Pancreas (tissue), 10 donors: ENCODE measurements at regions not wholly inside any gene's neighbourhood (a gene's known extent, or its start where the extent isn't known, plus 50 kb on each side); places are given as distances from the start of the nearest gene placed in this dataset.

Experiments
- ATAC-seq, 4 donors: fragments of 200-7000 bp; cut with Tn5 transposase; one replicate each; pipeline versions ENCODE4 v1.8.0 to v1.9.1; 2020; ENCODE audit warnings: mild to moderate bottlenecking in 4 of 4, moderate library complexity in 4 of 4
- DNase-seq, 6 donors: peaks; one replicate each; pipeline ENCODE4 v3.0.0-alpha.2; 2020
- FAIRE-seq: peaks from 2 replicates; lab custom pipeline; 2012; peaks lifted over from hg19 to GRCh38; lab: Jason Lieb, UNC
- H3K27ac ChIP-seq, 4 donors: fragments of 200-600 bp; sonication (generic); 1 replicate in 3 of 4; 2 replicates in 1 of 4; pipeline versions ENCODE4 v1.5.0 to v1.8.0; 2020
- H3K27me3 ChIP-seq, 4 donors: fragments of 200-600 bp; one replicate each; pipeline ENCODE4 v1.8.0; 2021
- H3K36me3 ChIP-seq, 3 donors: fragments of 200-600 bp; sonication (generic) in 1 of 3; one replicate each; pipeline versions ENCODE4 v1.5.0 to v1.8.0; 2020 to 2021
- H3K4me1 ChIP-seq, 3 donors: fragments of 200-600 bp; one replicate each; pipeline ENCODE4 v1.8.0; 2021
- H3K4me3 ChIP-seq, 4 donors: fragments of 200-600 bp; sonication (generic) in 2 of 4; one replicate each; pipeline versions ENCODE4 v1.5.0 to v1.8.0; 2020 to 2021
- H3K9me3 ChIP-seq, 4 donors: fragments of 200-600 bp; one replicate each; pipeline ENCODE4 v1.8.0; 2021
- WGBS, 2 donors: extraction: QIAGEN DNeasy Blood & Tissue Kit; methylation state at CpG; one replicate each; pipeline ENCODE4 v1.1.7; 2013; 5-methylcytosine and 5-hydroxymethylcytosine counted together
- intact Hi-C, 3 donors: fragments of 100-400 bp; cut with DNase I; formaldehyde crosslinking; loops; one replicate each; pipeline versions ENCODE4 v1.11.1 to v1.14.2; 2022
- TF ChIP-seq, protein P1 (sequence below), 4 donors: fragments of 200-600 bp; sonication (generic) in 3 of 4; IDR thresholded peaks; one replicate each; pipeline versions ENCODE4 v1.5.0 to v1.8.0; 2021; ENCODE audit warnings: antibody characterized with exemption in 4 of 4
- donor health status: healthy with polysubstance abuse.
- donor health status: DM: no; HTN: no; CAD: no; lungs with moderate emphysema.
- donor health status: DM: no; HTN: no; CAD: no.
- donor health status: control.
- donor health status: control.
- donor health status: Bipolar disorder and iron deficiency.
- donor health status: DM: yes; HTN: yes; CAD: no.
- donor health status: DM: no; HTN: no; CAD: no.
- donor health status: DM: no; HTN: no; CAD: no.
- donor health status: DM: yes; HTN: yes; CAD: no.

DNA sequence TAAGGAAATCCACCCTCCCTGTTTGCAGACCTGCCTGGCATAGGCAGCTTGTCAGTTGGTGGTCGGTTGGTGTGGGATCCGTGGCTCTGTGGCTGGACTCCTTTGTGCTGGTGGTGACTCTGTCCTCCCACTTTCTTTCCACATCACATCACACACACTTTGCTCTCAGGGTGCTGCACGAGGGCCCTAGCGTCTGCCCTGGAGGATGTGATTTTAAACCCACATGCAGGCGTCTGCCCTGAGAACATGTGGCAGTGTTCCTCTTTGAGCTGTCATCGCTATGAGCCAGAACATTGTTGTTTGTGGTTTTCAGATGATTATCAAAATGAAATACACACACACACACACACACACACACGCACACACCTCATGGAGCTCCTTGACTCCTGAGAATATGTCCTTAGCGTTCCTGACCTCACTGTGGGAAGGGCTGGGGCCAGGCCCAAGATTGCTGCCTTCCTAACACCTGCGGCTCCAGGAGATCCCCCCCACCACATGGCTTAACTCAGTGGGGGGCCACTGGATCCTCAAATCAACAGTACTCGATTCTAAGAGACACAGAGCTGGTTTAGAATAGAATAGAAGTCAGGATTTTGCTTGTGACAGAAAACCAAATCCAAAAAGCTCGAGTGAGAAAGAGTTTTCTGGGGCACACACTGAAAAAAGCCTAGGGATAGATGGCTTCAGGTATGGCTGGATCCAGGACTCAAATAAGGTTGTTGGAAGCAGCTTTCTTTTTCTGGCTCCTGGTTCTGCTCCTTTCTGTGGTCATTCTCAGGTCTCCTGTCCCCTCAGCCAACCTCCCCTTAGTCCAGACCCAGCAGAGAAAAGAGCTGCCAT, 54.8 kb downstream of the RTP5 start:
- ATAC-seq = no peak
- no peak for FAIRE-seq
- intact Hi-C loops = no loop called here
- Histone ChIP-seq H3K27me3 (no peaks in the 10 kb centered on the region), H3K4me3 (no peak overlapping the region), H3K4me1 (peaks cover 0 to 12% (median 0%) of the 10 kb centered on the region in 3 donors), H3K9me3 (no peaks in the 10 kb centered on the region), H3K27ac (no peak overlapping the region), H3K36me3 (no peaks in the 10 kb centered on the region)
- WGBS, 2 donors = 86 to 90% methylated on average over 11 of the region's 11 CpGs
- TF ChIP-seq, protein P1, sequence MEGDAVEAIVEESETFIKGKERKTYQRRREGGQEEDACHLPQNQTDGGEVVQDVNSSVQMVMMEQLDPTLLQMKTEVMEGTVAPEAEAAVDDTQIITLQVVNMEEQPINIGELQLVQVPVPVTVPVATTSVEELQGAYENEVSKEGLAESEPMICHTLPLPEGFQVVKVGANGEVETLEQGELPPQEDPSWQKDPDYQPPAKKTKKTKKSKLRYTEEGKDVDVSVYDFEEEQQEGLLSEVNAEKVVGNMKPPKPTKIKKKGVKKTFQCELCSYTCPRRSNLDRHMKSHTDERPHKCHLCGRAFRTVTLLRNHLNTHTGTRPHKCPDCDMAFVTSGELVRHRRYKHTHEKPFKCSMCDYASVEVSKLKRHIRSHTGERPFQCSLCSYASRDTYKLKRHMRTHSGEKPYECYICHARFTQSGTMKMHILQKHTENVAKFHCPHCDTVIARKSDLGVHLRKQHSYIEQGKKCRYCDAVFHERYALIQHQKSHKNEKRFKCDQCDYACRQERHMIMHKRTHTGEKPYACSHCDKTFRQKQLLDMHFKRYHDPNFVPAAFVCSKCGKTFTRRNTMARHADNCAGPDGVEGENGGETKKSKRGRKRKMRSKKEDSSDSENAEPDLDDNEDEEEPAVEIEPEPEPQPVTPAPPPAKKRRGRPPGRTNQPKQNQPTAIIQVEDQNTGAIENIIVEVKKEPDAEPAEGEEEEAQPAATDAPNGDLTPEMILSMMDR (IDR thresholded peaks at IDR 0.05) = no peak
- peak in 2 of 6 donors; percentile 6 to 19 for DNase-seq

DNA sequence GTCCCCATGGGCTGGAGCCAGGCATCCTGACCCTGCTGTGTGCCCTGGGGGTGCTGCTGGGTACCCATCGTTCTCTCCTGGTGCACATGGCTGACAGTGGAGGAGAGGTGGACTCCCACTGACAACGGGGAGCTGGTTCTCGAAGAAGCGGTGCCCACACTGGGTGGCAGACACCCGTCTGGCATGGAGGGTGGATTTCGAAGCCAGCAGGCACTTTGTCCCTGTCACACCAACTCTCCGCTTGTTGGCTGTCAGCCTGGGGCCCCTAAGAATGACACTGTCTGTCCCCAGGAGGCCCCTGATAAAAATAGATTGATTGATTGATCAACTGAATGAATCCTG, 55.4 kb downstream of the RTP5 start:
- H3K4me3 ChIP-seq = no peak overlapping the region
- no peaks in the 10 kb centered on the region for H3K36me3 ChIP-seq
- no peak overlapping the region for H3K27ac ChIP-seq
- FAIRE-seq (no peak), DNase-seq (peak in 3 of 6 donors; percentile 13 to 47 (median 38)), ATAC-seq (no peak)
- WGBS, 2 donors = 79 to 88% methylated on average over 7 of the region's 7 CpGs
- intact Hi-C loops = no loop called here
- peaks cover 0 to 12% (median 0%) of the 10 kb centered on the region in 3 donors for H3K4me1 ChIP-seq
- TF ChIP-seq, protein P1 (IDR thresholded peaks at IDR 0.05) = no peak
- H3K27me3 ChIP-seq = no peaks in the 10 kb centered on the region
- H3K9me3 ChIP-seq = no peaks in the 10 kb centered on the region

DNA sequence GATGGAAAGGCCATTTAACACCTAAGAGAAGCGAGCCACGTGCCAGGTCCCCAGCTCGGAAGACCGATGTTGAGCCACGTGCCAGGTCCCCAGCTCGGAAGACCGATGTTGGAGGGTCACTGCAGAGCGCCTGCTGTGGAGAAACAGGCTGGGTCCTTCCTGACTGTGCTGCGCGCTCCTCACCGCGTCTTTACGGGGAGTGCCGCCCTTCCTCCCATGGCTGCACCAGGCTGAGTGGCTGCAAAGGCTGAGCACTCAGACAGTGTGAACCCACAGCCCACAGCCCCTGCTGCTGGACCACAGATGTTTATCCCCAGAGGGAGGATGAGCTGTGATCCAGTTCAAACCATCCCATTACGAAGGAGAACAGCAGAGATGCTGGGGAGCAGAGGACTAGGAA, 55.7 kb downstream of the RTP5 start:
- TF ChIP-seq, protein P1 (IDR thresholded peaks at IDR 0.05) = no peak
- Histone ChIP-seq H3K27ac (no peak overlapping the region), H3K27me3 (no peaks in the 10 kb centered on the region), H3K36me3 (no peaks in the 10 kb centered on the region), H3K4me1 (peaks cover 0 to 12% (median 0%) of the 10 kb centered on the region in 3 donors), H3K4me3 (no peak overlapping the region), H3K9me3 (no peaks in the 10 kb centered on the region)
- intact Hi-C loops = no loop called here
- no peak for FAIRE-seq
- DNase-seq = peak in 2 of 6 donors; percentile 12 to 33
- no peak for ATAC-seq
- 91 to 95% methylated on average over 15 of the region's 15 CpGs for WGBS, 2 donors

DNA sequence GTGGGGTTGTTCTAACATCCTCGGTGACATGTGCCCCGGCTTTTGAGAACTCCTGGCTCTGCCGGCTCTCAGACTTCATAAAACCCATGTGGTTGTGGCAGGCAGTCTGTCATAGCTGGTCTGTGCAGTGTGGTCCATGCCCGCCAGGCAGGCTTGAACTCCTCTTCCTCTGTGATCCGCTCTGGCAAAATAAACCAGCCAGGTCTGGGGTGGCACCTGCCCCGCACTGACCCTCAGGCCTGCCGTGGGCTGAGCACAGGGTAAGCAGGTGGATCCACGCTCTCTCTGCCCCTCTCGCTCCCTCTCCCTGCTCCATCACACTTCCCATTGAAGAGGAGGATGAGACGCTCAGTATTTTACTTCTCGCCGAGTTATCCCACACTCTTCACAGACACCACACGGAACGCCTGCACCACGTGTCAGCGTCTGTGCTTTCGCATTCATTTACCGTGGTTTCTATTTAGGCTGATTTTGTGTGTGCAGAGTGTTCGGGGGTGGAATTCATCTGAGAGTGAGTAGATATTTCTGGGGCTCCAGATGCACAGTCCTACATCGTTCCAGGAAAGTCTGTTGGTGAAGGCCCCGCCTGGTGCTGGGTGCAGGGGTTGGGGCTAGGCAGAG, 56.4 kb downstream of the RTP5 start:
- peak overlapping the region in 3 of 4 donors; percentile 63 to 77 (median 76) for H3K27ac ChIP-seq
- FAIRE-seq (no peak), ATAC-seq (peak; percentile 1 to 11 (median 6)), DNase-seq (peak in 2 of 6 donors; percentile 9 to 52)
- no peak overlapping the region for H3K4me3 ChIP-seq
- H3K27me3 ChIP-seq = no peaks in the 10 kb centered on the region
- H3K4me1 ChIP-seq = peaks cover 0 to 12% (median 0%) of the 10 kb centered on the region in 3 donors
- WGBS, 2 donors = 81 to 88% methylated on average over 21 of the region's 21 CpGs
- TF ChIP-seq, protein P1 (IDR thresholded peaks at IDR 0.05) = no peak
- H3K36me3 ChIP-seq = no peaks in the 10 kb centered on the region
- intact Hi-C loops = no loop called here
- no peaks in the 10 kb centered on the region for H3K9me3 ChIP-seq
